ENCODE measurements at regions not wholly inside any gene's neighbourhood (a gene's known extent, or its start where the extent isn't known, plus 50 kb on each side); places are given as distances from the start of the nearest gene placed in this dataset.

GRCh38 chr5:43804723-43805122, 201.7 kb downstream of the NNT start (continued):
- TF ChIP-seq CLOCK (CRISPR knock-in tag; IDR thresholded peaks at IDR 0.05; ENCODE audit: borderline replicate concordance) (peak; percentile 48; the same call in 1 of the 2 replicates), ZFPM2 (CRISPR knock-in tag; IDR thresholded peaks at IDR 0.05) (no peak), KLF16 (IDR thresholded peaks at IDR 0.05) (peak; percentile 87), CEBPG (CRISPR knock-in tag; IDR thresholded peaks at IDR 0.05) (0 out of 2 replicates have a peak, but pooled peaks have one; percentile 22), CEBPG (tag; conservative IDR thresholded peaks at IDR 0.05 in 1 of 2, IDR thresholded peaks at IDR 0.05 in 1 of 2) (peak in 1 of 2 experiments; percentile 73; a peak in 2 of 4 replicates), NBN (IDR thresholded peaks at IDR 0.05; ENCODE audit: low read depth) (no peak), HMG20B (CRISPR knock-in tag; IDR thresholded peaks at IDR 0.05) (no peak), ZNF311 (CRISPR knock-in tag; IDR thresholded peaks at IDR 0.05) (peak; percentile 91), POLR3G (IDR thresholded peaks at IDR 0.05; ENCODE audit: extremely low read depth, insufficient read length, insufficient replicate concordance) (no peak), ZBTB12 (CRISPR knock-in tag; IDR thresholded peaks at IDR 0.05) (0 out of 2 replicates have a peak, but pooled peaks have one; percentile 29), SOX6 (IDR thresholded peaks at IDR 0.05) (peak; percentile 53; the same call in 1 of the 2 replicates), RAD21 (CRISPR knock-in tag; conservative IDR thresholded peaks at IDR 0.05 in 1 of 2, IDR thresholded peaks at IDR 0.05 in 1 of 2) (no peak), NCOA1 (IDR thresholded peaks at IDR 0.05; ENCODE audit: low read depth) (no peak), ZBTB49 (CRISPR knock-in tag; IDR thresholded peaks at IDR 0.05; ENCODE audit: borderline replicate concordance) (no peak), CHD1 (IDR thresholded peaks at IDR 0.05; ENCODE audit: low read length) (no peak), ZBTB17 (CRISPR knock-in tag; IDR thresholded peaks at IDR 0.05) (peak; percentile 30; the same call in 1 of the 2 replicates), ATF4 (CRISPR knock-in tag; IDR thresholded peaks at IDR 0.05) (peak; percentile 91), ZBTB9 (CRISPR knock-in tag; IDR thresholded peaks at IDR 0.05) (peak; percentile 47; the same call in 1 of the 2 replicates), ARID1B (IDR thresholded peaks at IDR 0.05) (peak; percentile 23; the same call in 1 of the 2 replicates)
